NOMO-1 treated with DMSO at 0.1 percent for 48 hours (cell line): ENCODE measurements at regions not wholly inside any gene's neighbourhood (a gene's known extent, or its start where the extent isn't known, plus 50 kb on each side); places are given as distances from the start of the nearest gene placed in this dataset.
A peak's percentile ranks its signal among the peaks of the same experiment; 100 is the strongest.
"Not testable (repeated sequence)": the region's sequence is repeated elsewhere in the genome, so short reads cannot be mapped to it uniquely, and the experiment has no call there.

Experiments
- DNase-seq: peaks from one replicate; lab custom pipeline; 2025; ENCODE audit not compliant: unreplicated experiment; lab: John Stamatoyannopoulos, UW

DNA sequence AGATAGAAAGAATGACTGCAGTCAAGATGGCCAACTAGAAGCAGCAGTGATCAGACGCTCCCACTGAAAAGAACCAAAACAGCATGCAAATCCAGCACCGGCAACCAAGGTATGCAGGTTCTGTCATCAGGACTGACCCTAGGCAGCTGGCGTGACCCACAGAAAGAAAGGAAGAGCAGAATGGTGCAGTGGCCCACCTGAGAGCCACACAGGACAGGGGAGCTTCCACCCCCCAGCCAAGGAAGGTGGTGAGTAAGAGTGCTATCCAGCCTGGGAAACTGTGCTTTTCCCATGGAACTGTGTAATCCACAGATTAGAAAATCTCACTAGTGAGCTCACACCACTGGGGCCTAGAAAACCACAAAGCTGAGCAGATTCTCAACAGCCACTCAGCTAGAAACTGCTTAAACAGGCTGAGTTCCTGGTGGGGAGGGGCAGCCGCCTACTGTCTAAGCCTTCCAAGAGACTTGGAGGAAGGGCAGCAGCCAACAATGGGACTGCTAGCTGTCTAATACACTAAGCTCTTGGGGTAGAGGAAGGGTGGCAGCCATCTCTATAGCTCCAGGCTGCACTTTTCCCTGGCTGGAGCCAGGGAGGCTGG, 127.9 kb downstream of the EVA1A start:
- no peak for DNase-seq

- DNase-seq, result no peak
Observed at GRCh38 chr2:75431763-75432162, 129.0 kb downstream of the EVA1A start.

GRCh38 chr2:75431276-75431675, 129.5 kb downstream of the EVA1A start:
- DNase-seq, result no peak

DNA sequence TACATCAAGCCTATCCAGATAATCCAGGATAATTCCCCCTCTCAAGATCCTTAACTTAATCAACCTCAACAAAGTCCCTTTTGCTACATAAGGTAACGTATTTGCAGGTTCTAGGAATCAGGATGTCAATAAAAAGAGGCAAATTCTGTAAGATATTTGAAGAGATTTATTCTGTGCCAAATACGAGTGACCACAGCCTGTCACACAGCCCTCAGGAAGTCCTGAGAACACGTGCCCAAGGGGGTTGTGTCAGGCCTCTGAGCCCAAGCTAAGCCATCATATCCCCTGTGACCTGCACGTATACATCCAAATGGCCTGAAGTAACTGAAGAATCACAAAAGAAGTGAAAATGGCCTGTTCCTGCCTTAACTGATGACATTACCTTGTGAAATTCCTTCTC, 130.3 kb downstream of the EVA1A start:
- not testable (repeated sequence) for DNase-seq

- no peak for DNase-seq
Observed at GRCh38 chr2:75428646-75429443, 131.9 kb downstream of the EVA1A start.

DNA sequence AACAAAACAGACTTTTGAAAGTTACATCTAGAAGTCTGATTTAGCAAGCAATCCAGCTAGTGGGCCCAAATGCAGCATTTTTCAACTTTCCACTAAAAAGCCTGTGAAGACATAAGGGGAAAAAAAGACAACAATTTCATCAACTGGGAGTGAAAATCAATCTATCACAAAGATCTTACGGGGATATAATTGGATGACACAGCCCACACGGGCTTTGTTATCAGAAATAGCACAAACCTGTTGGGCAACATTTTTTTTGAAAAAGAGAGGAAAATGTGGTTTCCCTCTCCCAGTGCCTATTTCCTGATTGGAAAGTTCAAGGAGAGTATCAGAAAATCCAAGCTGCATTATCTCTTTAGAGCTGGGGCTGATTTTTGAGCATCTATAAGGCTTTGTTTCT, 132.7 kb downstream of the EVA1A start:
- DNase-seq, result no peak

DNA sequence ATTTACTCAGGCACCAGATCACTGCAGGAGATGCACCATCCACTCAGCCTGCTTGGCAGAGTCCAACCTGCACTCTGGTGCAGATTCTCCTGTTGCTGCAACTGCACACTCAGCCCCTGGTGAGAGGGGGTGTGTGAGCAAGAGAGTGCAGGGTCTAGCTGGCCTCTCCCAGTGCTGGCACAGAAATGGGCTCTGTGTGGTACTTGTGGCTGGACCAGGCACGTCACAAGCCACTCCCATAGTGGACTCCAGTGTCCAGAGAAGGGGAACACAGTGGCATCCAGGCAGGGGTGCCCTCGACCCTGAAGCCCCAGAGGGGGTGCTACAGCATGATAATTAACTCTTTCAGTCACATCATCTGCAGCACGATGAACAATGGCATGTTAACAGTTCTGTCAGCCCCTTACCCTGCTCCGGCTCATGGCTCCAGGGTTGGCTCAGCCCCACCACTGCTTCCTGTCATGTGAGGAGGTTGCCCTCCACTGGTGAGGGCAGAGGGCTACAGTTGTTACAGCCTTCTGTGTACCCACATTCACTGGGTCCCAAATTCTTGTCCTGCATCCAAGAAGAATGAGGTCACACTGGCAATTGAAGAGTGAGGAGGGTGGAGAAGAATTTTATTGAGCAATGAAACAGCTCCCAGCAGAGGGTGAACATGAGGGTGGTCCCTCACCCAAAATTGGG, 135.7 kb downstream of the EVA1A start:
- no peak for DNase-seq

DNA sequence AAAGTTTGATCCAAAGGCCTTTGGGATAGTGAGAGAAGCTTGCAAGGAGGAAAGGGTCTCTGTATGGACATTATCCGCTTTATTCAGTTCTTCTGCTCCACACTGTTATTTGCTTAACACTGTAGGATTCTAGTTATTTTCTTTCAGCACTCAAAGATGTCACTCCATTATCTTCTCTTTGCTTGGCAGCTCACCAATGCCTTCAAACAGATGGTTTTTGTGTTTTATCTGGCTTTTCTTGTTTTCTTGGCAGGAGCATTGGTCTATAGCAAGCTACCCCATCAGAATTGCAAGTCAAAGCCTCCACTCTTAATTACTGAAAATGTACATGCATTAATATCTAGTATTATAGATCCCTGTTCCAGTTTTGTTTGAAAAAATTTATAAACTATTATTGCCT, 138.8 kb downstream of the EVA1A start:
- no peak for DNase-seq

- peak; percentile 1 for DNase-seq
Observed at GRCh38 chr2:75416420-75417342, 144.1 kb downstream of the EVA1A start.

- no peak for DNase-seq
Observed at GRCh38 chr2:75415731-75416130, 145.0 kb downstream of the EVA1A start.

GRCh38 chr2:75415111-75415626, 145.6 kb downstream of the EVA1A start:
- no peak for DNase-seq

- DNase-seq, result no peak
Observed at GRCh38 chr2:75411574-75411973, 149.2 kb downstream of the EVA1A start.

DNA sequence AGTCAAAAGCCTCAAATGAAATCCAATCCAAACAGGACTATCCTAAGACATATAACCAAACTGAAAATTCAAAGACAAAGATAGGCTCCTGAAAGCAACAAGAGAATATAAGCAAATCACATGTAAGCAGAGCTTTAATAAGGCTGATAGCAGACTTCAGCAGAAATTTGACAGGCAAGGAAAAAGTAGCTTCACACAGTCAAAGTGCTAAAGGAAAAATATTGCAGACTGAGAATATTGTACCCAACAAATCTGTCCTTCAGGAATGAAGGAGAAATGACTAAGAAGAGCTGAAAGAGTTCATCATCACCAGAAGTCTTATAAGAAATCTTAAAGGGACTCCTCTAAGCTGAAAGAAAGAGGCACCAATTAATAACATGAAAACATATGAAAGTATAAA, 150.0 kb downstream of the EVA1A start:
- DNase-seq, result no peak

DNA sequence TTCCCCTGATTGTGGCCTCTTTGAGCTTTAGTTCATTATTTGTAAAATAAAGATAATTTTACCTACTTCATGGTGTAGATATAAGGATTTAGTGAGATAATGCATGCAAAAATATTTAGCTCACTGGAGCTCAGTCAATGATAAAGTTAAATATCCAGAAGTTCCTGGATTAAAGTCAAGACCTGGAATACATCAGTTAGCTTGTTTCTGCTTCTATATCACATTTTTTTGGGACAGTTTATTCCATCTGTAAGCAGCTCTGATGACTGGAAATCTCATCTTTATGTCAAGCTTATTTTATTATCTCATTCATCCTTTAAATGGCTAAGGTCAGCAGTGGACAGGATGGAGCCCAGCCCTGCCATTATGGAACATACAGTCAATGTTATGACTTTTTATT, 152.0 kb downstream of the EVA1A start:
- no peak for DNase-seq

GRCh38 chr2:75407038-75407530, 153.7 kb downstream of the EVA1A start:
- no peak for DNase-seq

DNA sequence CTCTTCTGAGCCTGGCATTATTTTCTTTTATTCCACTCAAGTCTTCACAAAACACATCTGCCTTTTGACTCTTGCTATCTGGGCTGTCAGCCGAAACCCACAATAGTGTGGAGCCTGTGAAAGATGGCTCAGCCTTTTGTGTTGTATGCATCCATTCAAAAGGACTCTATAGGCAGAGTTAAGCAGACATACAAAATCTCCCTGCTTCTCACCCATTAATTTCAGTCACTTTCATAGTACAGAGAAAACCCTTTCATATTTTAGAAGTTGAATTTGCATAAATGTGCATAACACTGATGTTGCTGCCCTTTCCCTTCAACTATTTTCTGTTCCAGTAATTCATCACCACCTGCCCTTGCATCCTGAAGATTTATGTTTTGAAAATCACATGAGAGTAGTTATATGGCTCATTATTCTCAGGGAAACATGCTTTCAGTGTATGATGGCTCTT, 154.6 kb downstream of the EVA1A start:
- no peak for DNase-seq

DNA sequence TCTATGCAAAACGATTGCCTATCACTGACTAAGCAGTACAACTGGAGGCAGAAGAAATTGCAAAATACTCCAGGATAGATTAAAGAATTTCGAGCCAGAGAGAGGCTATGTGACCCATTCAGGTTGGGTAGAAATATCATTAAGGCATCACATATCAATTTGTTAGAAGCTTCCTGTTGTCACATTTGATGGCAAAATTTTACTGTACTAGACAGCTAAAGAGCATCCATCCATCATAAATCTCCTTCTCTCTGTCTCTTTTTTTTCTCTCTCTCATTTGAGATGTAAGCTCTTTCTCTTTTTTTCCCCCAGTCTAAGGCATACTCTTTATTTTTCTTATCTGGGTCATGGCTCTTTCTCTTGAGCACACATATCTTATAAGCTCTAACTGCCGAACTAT, 155.7 kb downstream of the EVA1A start:
- DNase-seq, result no peak

DNA sequence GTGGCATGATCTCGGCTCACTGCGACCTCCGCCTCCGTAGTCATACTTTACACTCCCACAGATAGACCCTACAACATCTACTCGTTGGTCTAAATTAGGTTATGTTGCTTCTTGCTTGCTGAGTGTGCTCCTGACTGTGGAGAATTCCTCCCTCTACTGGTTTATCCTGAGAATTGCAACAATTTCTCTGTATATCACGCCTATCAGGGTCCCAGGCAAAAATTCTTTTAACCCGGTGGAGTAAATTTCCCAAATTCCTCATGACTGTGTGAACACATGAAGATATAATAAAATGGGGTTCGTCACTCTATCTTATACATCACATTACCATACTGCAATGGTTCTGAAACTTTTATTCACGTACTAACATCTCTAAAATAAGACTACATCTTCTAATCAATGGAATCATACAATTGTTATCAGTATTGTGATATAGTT, 156.7 kb downstream of the EVA1A start:
- DNase-seq, result peak; percentile 32

- no peak for DNase-seq
Observed at GRCh38 chr2:75396314-75396713, 164.4 kb downstream of the EVA1A start.

DNA sequence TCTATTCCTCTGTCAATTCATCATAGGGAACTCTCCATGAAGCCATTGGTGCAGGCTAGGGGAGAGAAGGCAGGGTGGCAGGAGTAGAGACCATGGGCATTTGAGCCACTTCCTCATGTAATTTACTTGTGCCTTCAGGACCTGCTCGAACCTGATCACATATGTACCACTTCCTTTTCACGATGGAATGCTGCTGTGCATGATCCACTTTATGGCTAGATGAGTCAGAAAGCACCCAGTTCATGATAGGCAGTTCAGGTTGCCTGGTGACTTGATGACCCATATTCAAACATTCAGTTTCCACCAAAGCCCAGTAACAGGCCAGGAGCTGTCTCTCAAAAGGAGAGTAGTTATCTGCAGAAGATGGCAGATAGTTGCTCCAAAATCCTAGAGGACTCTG, 166.0 kb downstream of the EVA1A start:
- DNase-seq, result not testable (repeated sequence)

- DNase-seq, result no peak
Observed at GRCh38 chr2:75390169-75390568, 170.6 kb downstream of the EVA1A start.
